B cell (primary cell): ENCODE measurements at regions not wholly inside any gene's neighbourhood (a gene's known extent, or its start where the extent isn't known, plus 50 kb on each side); places are given as distances from the start of the nearest gene placed in this dataset.

ENCODE experiments used
- ATAC-seq: fragments of 200-7000 bp; cut with Tn5 transposase; one replicate; pipeline ENCODE4 v1.10.0; 2021; ENCODE audit warnings: low read depth, mild to moderate bottlenecking, moderate number of reproducible peaks, moderate library complexity
- CTCF ChIA-PET: fragments of 350-600 bp; sonication (Branson Sonifier 250); formaldehyde crosslinking; loops from one replicate; lab custom pipeline; 2021; ENCODE audit warnings: antibody characterized with exemption, inconsistent platforms; lab: Charles Lee
- POLR2A ChIA-PET: fragments of 350-600 bp; sonication (Branson Sonifier 250); formaldehyde crosslinking; loops from one replicate; lab custom pipeline; 2021; ENCODE audit warnings: antibody characterized with exemption; lab: Charles Lee
- DNase-seq: peaks from one replicate; pipeline ENCODE4 v3.0.0; 2013
- H2AFZ ChIP-seq: 2 replicates; pipeline ENCODE4 v1.6.1; 2012; ENCODE audit warnings: mild to moderate bottlenecking, low read depth, low read length; ENCODE audit not compliant: insufficient read depth, poor library complexity, severe bottlenecking
- H3K27ac ChIP-seq, 2 donors: 1 replicate in 1 of 2; 2 replicates in 1 of 2; pipeline ENCODE4 v1.5.1; 2012 to 2013; ENCODE audit warnings: low read length in 2 of 2, mild to moderate bottlenecking in 2 of 2, moderate library complexity in 1 of 2
- H3K27me3 ChIP-seq, 4 experiments: fragments of 200-600 bp in 1 of 4; sonication (generic) in 1 of 4; replicated peaks in 1 of 4; 1 replicate in 2 of 4; 2 replicates in 2 of 4; pipeline versions ENCODE4 v1.6.1 to v1.7.0; 2013 to 2016; ENCODE audit warnings: low read length in 3 of 4, mild to moderate bottlenecking in 2 of 4, mixed read lengths in 1 of 4, moderate library complexity in 1 of 4; ENCODE audit not compliant: insufficient read depth in 4 of 4, control insufficient read depth in 3 of 4; ENCODE audit errors: control extremely low read depth in 1 of 4
- H3K36me3 ChIP-seq, 2 experiments: replicated peaks in 1 of 2; 1 replicate in 1 of 2; 2 replicates in 1 of 2; pipeline versions ENCODE4 v1.6.1 to v1.7.1; 2013; ENCODE audit warnings: low read length in 1 of 2; ENCODE audit not compliant: insufficient read depth in 2 of 2, control insufficient read depth in 1 of 2; ENCODE audit errors: control extremely low read depth in 1 of 2, extremely low read depth in 1 of 2
- H3K4me1 ChIP-seq, 2 donors: fragments of 200-600 bp in 1 of 2; sonication (generic) in 1 of 2; 1 replicate in 1 of 2; 2 replicates in 1 of 2; pipeline versions ENCODE4 v1.5.1 to v1.6.1; 2013 to 2017; ENCODE audit warnings: low read length in 2 of 2; ENCODE audit not compliant: control insufficient read depth in 2 of 2, insufficient read depth in 2 of 2
- H3K4me2 ChIP-seq: replicated peaks from 2 replicates; pipeline ENCODE3; 2012; ENCODE audit warnings: mild to moderate bottlenecking, low read depth, low read length; ENCODE audit not compliant: poor library complexity, severe bottlenecking
- H3K4me3 ChIP-seq, 5 experiments: fragments of 200-600 bp in 1 of 5; sonication (generic) in 1 of 5; 1 replicate in 3 of 5; 2 replicates in 2 of 5; pipeline versions ENCODE4 v1.5.1 to v1.7.0; 2011 to 2016; ENCODE audit warnings: low read length in 4 of 5, mild to moderate bottlenecking in 4 of 5, low read depth in 2 of 5, control low read depth in 1 of 5, moderate library complexity in 1 of 5; ENCODE audit not compliant: insufficient read depth in 1 of 5; ENCODE audit errors: control extremely low read depth in 1 of 5, extremely low read depth in 1 of 5
- H3K79me2 ChIP-seq: fragments of 200-600 bp; sonication (generic); one replicate; pipeline ENCODE4 v1.6.0; 2016; ENCODE audit warnings: low read length; ENCODE audit not compliant: control insufficient read depth, insufficient read depth
- H3K9ac ChIP-seq: fragments of 200-600 bp; sonication (generic); 2 replicates; pipeline ENCODE4 v1.6.1; 2017; ENCODE audit warnings: mild to moderate bottlenecking, low read length, moderate library complexity
- H3K9me3 ChIP-seq, 3 donors: one replicate each; pipeline versions ENCODE4 v1.6.1 to v1.7.1; 2013; ENCODE audit warnings: low read length in 2 of 3; ENCODE audit not compliant: control insufficient read depth in 2 of 3, insufficient read depth in 1 of 3; ENCODE audit errors: control extremely low read depth in 1 of 3
- H4K20me1 ChIP-seq: 2 replicates; pipeline ENCODE4 v1.6.0; 2012; ENCODE audit warnings: mild to moderate bottlenecking, low read length; ENCODE audit not compliant: insufficient read depth, control insufficient read depth, poor library complexity, severe bottlenecking
- H3K27ac Mint-ChIP-seq: one replicate; pipeline ENCODE4 v1.8.0; 2021; ENCODE audit warnings: mixed read lengths
- H3K27me3 Mint-ChIP-seq: one replicate; pipeline ENCODE4 v1.8.0; 2021; ENCODE audit warnings: mixed read lengths
- H3K4me1 Mint-ChIP-seq: one replicate; pipeline ENCODE4 v1.8.0; 2021; ENCODE audit warnings: mixed read lengths
- H3K4me3 Mint-ChIP-seq: one replicate; pipeline ENCODE4 v1.8.0; 2021; ENCODE audit warnings: mixed read lengths
- H3K9me3 Mint-ChIP-seq: one replicate; pipeline ENCODE4 v1.8.0; 2022; ENCODE audit warnings: mixed read lengths; ENCODE audit not compliant: insufficient read depth
- EZH2 ChIP-seq: IDR thresholded peaks from 2 replicates; pipeline ENCODE4 v1.6.1; 2012; ENCODE audit warnings: borderline replicate concordance, low read depth, mild to moderate bottlenecking, moderate library complexity, low read length; ENCODE audit not compliant: insufficient read depth, poor library complexity, severe bottlenecking
- WGBS: methylation state at CpG from one replicate; pipeline ENCODE4 v1.1.5; 2013; ENCODE audit warnings: missing lambda C conversion rate; ENCODE audit not compliant: insufficient coverage; 5-methylcytosine and 5-hydroxymethylcytosine counted together
- intact Hi-C: fragments of 100-400 bp; cut with micrococcal nuclease; formaldehyde crosslinking; loops from one replicate; pipeline ENCODE4 v1.10.0; 2022
- TF ChIP-seq, protein P1 (sequence below): fragments of 200-600 bp; IDR thresholded peaks from one replicate; pipeline ENCODE4 v1.8.0; 2022; ENCODE audit warnings: antibody characterized with exemption, mild to moderate bottlenecking

DNA sequence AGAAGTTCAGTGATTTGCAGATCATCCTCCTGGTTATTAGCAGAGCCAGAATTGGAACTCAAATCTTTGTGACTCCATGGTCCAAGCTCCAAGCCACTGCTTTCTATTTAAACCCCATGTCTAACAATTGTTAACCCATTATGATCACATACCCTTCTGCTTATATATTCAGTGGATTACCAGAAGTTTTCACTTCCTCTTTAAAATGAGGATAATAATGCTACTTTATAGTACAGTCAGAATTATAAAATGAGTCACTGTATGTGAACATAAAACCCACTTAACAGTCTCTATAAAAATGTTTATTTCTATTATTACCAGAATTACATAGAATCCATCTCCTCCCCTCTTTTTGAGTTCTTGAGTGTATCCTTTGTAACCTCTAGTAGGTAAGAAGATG is 550.7 kb upstream of the DPPA4 start:
- no peaks in the 10 kb centered on the region for H3K27me3 ChIP-seq
- no peaks in the 10 kb centered on the region for H4K20me1 ChIP-seq
- DNase-seq (no peak), ATAC-seq (no peak)
- intact Hi-C loops, result no loop called here
- no peaks in the 10 kb centered on the region for H3K4me1 ChIP-seq
- TF ChIP-seq, protein P1, sequence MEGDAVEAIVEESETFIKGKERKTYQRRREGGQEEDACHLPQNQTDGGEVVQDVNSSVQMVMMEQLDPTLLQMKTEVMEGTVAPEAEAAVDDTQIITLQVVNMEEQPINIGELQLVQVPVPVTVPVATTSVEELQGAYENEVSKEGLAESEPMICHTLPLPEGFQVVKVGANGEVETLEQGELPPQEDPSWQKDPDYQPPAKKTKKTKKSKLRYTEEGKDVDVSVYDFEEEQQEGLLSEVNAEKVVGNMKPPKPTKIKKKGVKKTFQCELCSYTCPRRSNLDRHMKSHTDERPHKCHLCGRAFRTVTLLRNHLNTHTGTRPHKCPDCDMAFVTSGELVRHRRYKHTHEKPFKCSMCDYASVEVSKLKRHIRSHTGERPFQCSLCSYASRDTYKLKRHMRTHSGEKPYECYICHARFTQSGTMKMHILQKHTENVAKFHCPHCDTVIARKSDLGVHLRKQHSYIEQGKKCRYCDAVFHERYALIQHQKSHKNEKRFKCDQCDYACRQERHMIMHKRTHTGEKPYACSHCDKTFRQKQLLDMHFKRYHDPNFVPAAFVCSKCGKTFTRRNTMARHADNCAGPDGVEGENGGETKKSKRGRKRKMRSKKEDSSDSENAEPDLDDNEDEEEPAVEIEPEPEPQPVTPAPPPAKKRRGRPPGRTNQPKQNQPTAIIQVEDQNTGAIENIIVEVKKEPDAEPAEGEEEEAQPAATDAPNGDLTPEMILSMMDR, result no peak
- no peak for TF ChIP-seq EZH2
- H3K9me3 ChIP-seq, result peaks cover 0 to 6% (median 0%) of the 10 kb centered on the region in 3 donors
- no peaks in the 10 kb centered on the region for H3K79me2 ChIP-seq
- Mint-ChIP-seq H3K27me3 (no peaks in the 10 kb centered on the region), H3K4me1 (no peaks in the 10 kb centered on the region), H3K9me3 (peaks cover 5% of the 10 kb centered on the region), H3K4me3 (no peak overlapping the region), H3K27ac (no peak overlapping the region)
- no peak overlapping the region for H3K4me3 ChIP-seq
- CTCF ChIA-PET, result no interaction called here
- no peaks in the 10 kb centered on the region for H3K36me3 ChIP-seq
- no peak overlapping the region for H3K4me2 ChIP-seq
- POLR2A ChIA-PET, result no interaction called here
- no peak overlapping the region for H2AFZ ChIP-seq
- H3K27ac ChIP-seq, result no peak overlapping the region
- no peak overlapping the region for H3K9ac ChIP-seq

DNA sequence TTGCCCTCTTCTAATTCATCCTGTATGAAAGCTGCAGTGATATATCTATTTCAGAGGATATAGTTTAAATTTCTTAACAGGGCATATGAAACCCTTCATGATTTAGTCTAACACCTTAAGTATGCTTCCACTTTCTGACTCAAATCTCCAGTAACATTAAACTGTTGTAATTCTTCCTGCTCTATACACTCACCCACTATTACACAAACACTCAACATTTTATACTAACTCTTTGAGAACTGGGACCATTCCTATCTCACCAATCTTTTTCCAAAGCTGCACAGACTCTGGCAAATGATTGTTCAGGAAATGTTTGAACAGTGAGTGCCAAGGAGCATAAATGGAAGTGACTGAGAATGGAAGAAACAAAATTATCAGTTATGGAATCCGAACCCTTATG is 560.4 kb upstream of the DPPA4 start:
- no peak overlapping the region for H3K4me3 ChIP-seq
- Mint-ChIP-seq H3K4me1 (no peaks in the 10 kb centered on the region), H3K27ac (no peak overlapping the region), H3K4me3 (no peak overlapping the region), H3K9me3 (no peaks in the 10 kb centered on the region), H3K27me3 (no peaks in the 10 kb centered on the region)
- no peaks in the 10 kb centered on the region for H3K4me1 ChIP-seq
- no peak overlapping the region for H3K4me2 ChIP-seq
- no peaks in the 10 kb centered on the region for H3K79me2 ChIP-seq
- no peak overlapping the region for H3K27ac ChIP-seq
- no peak for DNase-seq
- H2AFZ ChIP-seq, result no peak overlapping the region
- ChIA-PET CTCF (no interaction called here), POLR2A (no interaction called here)
- H3K27me3 ChIP-seq, result no peaks in the 10 kb centered on the region
- no peak overlapping the region for H3K9ac ChIP-seq
- no peaks in the 10 kb centered on the region for H4K20me1 ChIP-seq
- no peaks in the 10 kb centered on the region for H3K9me3 ChIP-seq
- TF ChIP-seq EZH2, result no peak
- TF ChIP-seq, protein P1, result no peak
- intact Hi-C loops, result no loop called here
- ATAC-seq, result no peak
- WGBS, result no CpG with 5 or more reads among the region's 1 CpG
- H3K36me3 ChIP-seq, result no peaks in the 10 kb centered on the region
